ENCODE measurements at regions not wholly inside any gene's neighbourhood (a gene's known extent, or its start where the extent isn't known, plus 50 kb on each side); places are given as distances from the start of the nearest gene placed in this dataset.

GRCh38 chr13:64480672-64481071, 2749.5 kb downstream of the PCDH9 start:
- no peak for TF ChIP-seq POLR2A (IDR thresholded peaks at IDR 0.05)
- TF ChIP-seq CTCF (IDR thresholded peaks at IDR 0.05) = no peak
